ENCODE measurements at regions not wholly inside any gene's neighbourhood (a gene's known extent, or its start where the extent isn't known, plus 50 kb on each side); places are given as distances from the start of the nearest gene placed in this dataset.

- Histone ChIP-seq H3K36me3 (ENCODE audit: control insufficient read depth in 2 of 3, insufficient read depth in 3 of 3, low read length in 3 of 3) (no peaks in the 10 kb centered on the region), H3K4me3 (ENCODE audit: low read length in 3 of 3) (no peak overlapping the region), H3K9me3 (ENCODE audit: control insufficient read depth in 2 of 3, insufficient read depth in 1 of 3, low read length in 3 of 3) (no peaks in the 10 kb centered on the region), H3K9ac (ENCODE audit: low read length in 3 of 3) (no peak overlapping the region), H3K4me1 (ENCODE audit: control insufficient read depth in 2 of 3, insufficient read depth in 2 of 3, low read depth in 1 of 3, low read length in 3 of 3) (no peaks in the 10 kb centered on the region), H3K27me3 (ENCODE audit: control insufficient read depth, insufficient read depth, low read length) (no peaks in the 10 kb centered on the region), H3K27ac (ENCODE audit: low read depth in 2 of 2, low read length in 2 of 2) (no peak overlapping the region)
- DNase-seq = peak in 1 of 5 donors; percentile 8
- TF ChIP-seq CTCF (IDR thresholded peaks at IDR 0.05; ENCODE audit: borderline replicate concordance, extremely low read depth, insufficient read depth) = no peak
- FAIRE-seq = no peak
- intact Hi-C loops (cut with DNase I) = no loop called here
These were observed 241.0 kb upstream of the IRX1 start for GRCh38 chr5:3354606-3355005.

- H3K9me3 ChIP-seq (ENCODE audit: control insufficient read depth in 2 of 3, insufficient read depth in 1 of 3, low read length in 3 of 3) = no peaks in the 10 kb centered on the region
- TF ChIP-seq CTCF (IDR thresholded peaks at IDR 0.05; ENCODE audit: borderline replicate concordance, extremely low read depth, insufficient read depth) = no peak
- no peak overlapping the region for H3K27ac ChIP-seq (ENCODE audit: low read depth in 2 of 2, low read length in 2 of 2)
- H3K4me1 ChIP-seq (ENCODE audit: control insufficient read depth in 2 of 3, insufficient read depth in 2 of 3, low read depth in 1 of 3, low read length in 3 of 3) = no peaks in the 10 kb centered on the region
- no peak overlapping the region for H3K9ac ChIP-seq (ENCODE audit: low read length in 3 of 3)
- no peak overlapping the region for H3K4me3 ChIP-seq (ENCODE audit: low read length in 3 of 3)
- FAIRE-seq = no peak
- H3K27me3 ChIP-seq (ENCODE audit: control insufficient read depth, insufficient read depth, low read length) = no peaks in the 10 kb centered on the region
- peak in 1 of 5 donors; percentile 12 for DNase-seq
- no peaks in the 10 kb centered on the region for H3K36me3 ChIP-seq (ENCODE audit: control insufficient read depth in 2 of 3, insufficient read depth in 3 of 3, low read length in 3 of 3)
- intact Hi-C loops (cut with DNase I) = no loop called here
These were observed 242.1 kb upstream of the IRX1 start for GRCh38 chr5:3353561-3353960.

- no peaks in the 10 kb centered on the region for H3K27me3 ChIP-seq (ENCODE audit: control insufficient read depth, insufficient read depth, low read length)
- DNase-seq (peak in 1 of 5 donors; percentile 10), FAIRE-seq (no peak)
- no peaks in the 10 kb centered on the region for H3K9me3 ChIP-seq (ENCODE audit: control insufficient read depth in 2 of 3, insufficient read depth in 1 of 3, low read length in 3 of 3)
- no peak overlapping the region for H3K9ac ChIP-seq (ENCODE audit: low read length in 3 of 3)
- H3K27ac ChIP-seq (ENCODE audit: low read depth in 2 of 2, low read length in 2 of 2) = no peak overlapping the region
- no peaks in the 10 kb centered on the region for H3K4me1 ChIP-seq (ENCODE audit: control insufficient read depth in 2 of 3, insufficient read depth in 2 of 3, low read depth in 1 of 3, low read length in 3 of 3)
- no peaks in the 10 kb centered on the region for H3K36me3 ChIP-seq (ENCODE audit: control insufficient read depth in 2 of 3, insufficient read depth in 3 of 3, low read length in 3 of 3)
- TF ChIP-seq CTCF (IDR thresholded peaks at IDR 0.05; ENCODE audit: borderline replicate concordance, extremely low read depth, insufficient read depth) = no peak
- intact Hi-C loops (cut with DNase I) = no loop called here
- H3K4me3 ChIP-seq (ENCODE audit: low read length in 3 of 3) = no peak overlapping the region
These were observed 242.9 kb upstream of the IRX1 start for GRCh38 chr5:3352711-3353110.
